ENCODE measurements at regions not wholly inside any gene's neighbourhood (a gene's known extent, or its start where the extent isn't known, plus 50 kb on each side); places are given as distances from the start of the nearest gene placed in this dataset.

GRCh38 chr6:144714021-144714712, 429.0 kb downstream of the UTRN start:
- 87 to 91% methylated on average over 2 of the region's 2 CpGs for WGBS, 2 donors
- Histone ChIP-seq H3K9me3 (no peaks in the 10 kb centered on the region), H3K36me3 (no peaks in the 10 kb centered on the region), H3K4me3 (no peak overlapping the region), H3K4me1 (no peaks in the 10 kb centered on the region), H3K27ac (no peak overlapping the region), H3K27me3 (no peaks in the 10 kb centered on the region)
- DNase-seq: no peak
- TF ChIP-seq POLR2AphosphoS5 (IDR thresholded peaks at IDR 0.05): no peak
- no peak for TF ChIP-seq CTCF (IDR thresholded peaks at IDR 0.05)
- no peak for TF ChIP-seq EP300 (IDR thresholded peaks at IDR 0.05)
- no peak for TF ChIP-seq POLR2A (IDR thresholded peaks at IDR 0.05)
- no peak for ATAC-seq (ENCODE audit: low FRiP score in 2 of 2)

GRCh38 chr6:144715344-144715743, 430.2 kb downstream of the UTRN start:
- WGBS, 2 donors: 94 to 95% methylated on average over 2 of the region's 2 CpGs
- ATAC-seq (ENCODE audit: low FRiP score in 2 of 2) (no peak), DNase-seq (no peak)
- Histone ChIP-seq H3K9me3 (no peaks in the 10 kb centered on the region), H3K4me1 (no peaks in the 10 kb centered on the region), H3K36me3 (peaks cover 0 to 3% (median 0%) of the 10 kb centered on the region in 4 donors), H3K27me3 (no peaks in the 10 kb centered on the region), H3K27ac (no peak overlapping the region), H3K4me3 (no peak overlapping the region)
- TF ChIP-seq POLR2AphosphoS5 (IDR thresholded peaks at IDR 0.05) (no peak), EP300 (IDR thresholded peaks at IDR 0.05) (no peak), CTCF (IDR thresholded peaks at IDR 0.05) (no peak), POLR2A (IDR thresholded peaks at IDR 0.05) (no peak)

GRCh38 chr6:144718431-144718830, 433.3 kb downstream of the UTRN start:
- Histone ChIP-seq H3K36me3 (peaks cover 0 to 5% (median 0%) of the 10 kb centered on the region in 4 donors), H3K27me3 (no peaks in the 10 kb centered on the region), H3K4me3 (no peak overlapping the region), H3K9me3 (no peaks in the 10 kb centered on the region), H3K27ac (no peak overlapping the region), H3K4me1 (no peaks in the 10 kb centered on the region)
- DNase-seq (no peak), ATAC-seq (ENCODE audit: low FRiP score in 2 of 2) (no peak)
- 92 to 94% methylated on average over 2 of the region's 2 CpGs for WGBS, 2 donors
- TF ChIP-seq CTCF (IDR thresholded peaks at IDR 0.05) (no peak), POLR2AphosphoS5 (IDR thresholded peaks at IDR 0.05) (no peak), POLR2A (IDR thresholded peaks at IDR 0.05) (no peak), EP300 (IDR thresholded peaks at IDR 0.05) (no peak)

GRCh38 chr6:144721232-144721631, 436.1 kb downstream of the UTRN start:
- DNase-seq: no peak

More at GRCh38 chr6:144721232-144721631, 436.1 kb downstream of the UTRN start:
- WGBS, 2 donors: 96 to 100% methylated on average over 3 of the region's 3 CpGs
- ATAC-seq (ENCODE audit: low FRiP score in 2 of 2): no peak
- TF ChIP-seq CTCF (IDR thresholded peaks at IDR 0.05) (no peak), POLR2AphosphoS5 (IDR thresholded peaks at IDR 0.05) (no peak), POLR2A (IDR thresholded peaks at IDR 0.05) (no peak), EP300 (IDR thresholded peaks at IDR 0.05) (no peak)
- Histone ChIP-seq H3K4me3 (no peak overlapping the region), H3K27me3 (no peaks in the 10 kb centered on the region), H3K36me3 (peaks cover 0 to 5% (median 0%) of the 10 kb centered on the region in 4 donors), H3K27ac (no peak overlapping the region), H3K4me1 (no peaks in the 10 kb centered on the region), H3K9me3 (no peaks in the 10 kb centered on the region)

Data from upper lobe of left lung (tissue), 6 donors.